GM13977 (cell line): ENCODE measurements at regions not wholly inside any gene's neighbourhood (a gene's known extent, or its start where the extent isn't known, plus 50 kb on each side); places are given as distances from the start of the nearest gene placed in this dataset.

Experiments
- DNase-seq: peaks from one replicate; pipeline ENCODE4 v3.0.0; 2012; ENCODE audit warnings: low spot score
- CTCF ChIP-seq: IDR thresholded peaks from 2 replicates; pipeline ENCODE4 v1.5.1; 2012; ENCODE audit warnings: mild to moderate bottlenecking, control low read depth; ENCODE audit not compliant: insufficient read depth; ENCODE audit errors: extremely low read depth, missing control alignments
- in situ Hi-C: fragments of 300-500 bp; cut with MboI; formaldehyde crosslinking; loops from one replicate; pipeline ENCODE4 v1.12.0; 2022; ENCODE audit warnings: low sequenced_read_pairs, low pct_unique_long_range_greater_than_20kb, mixed read lengths, inconsistent platforms; ENCODE audit not compliant: unreplicated experiment

DNA sequence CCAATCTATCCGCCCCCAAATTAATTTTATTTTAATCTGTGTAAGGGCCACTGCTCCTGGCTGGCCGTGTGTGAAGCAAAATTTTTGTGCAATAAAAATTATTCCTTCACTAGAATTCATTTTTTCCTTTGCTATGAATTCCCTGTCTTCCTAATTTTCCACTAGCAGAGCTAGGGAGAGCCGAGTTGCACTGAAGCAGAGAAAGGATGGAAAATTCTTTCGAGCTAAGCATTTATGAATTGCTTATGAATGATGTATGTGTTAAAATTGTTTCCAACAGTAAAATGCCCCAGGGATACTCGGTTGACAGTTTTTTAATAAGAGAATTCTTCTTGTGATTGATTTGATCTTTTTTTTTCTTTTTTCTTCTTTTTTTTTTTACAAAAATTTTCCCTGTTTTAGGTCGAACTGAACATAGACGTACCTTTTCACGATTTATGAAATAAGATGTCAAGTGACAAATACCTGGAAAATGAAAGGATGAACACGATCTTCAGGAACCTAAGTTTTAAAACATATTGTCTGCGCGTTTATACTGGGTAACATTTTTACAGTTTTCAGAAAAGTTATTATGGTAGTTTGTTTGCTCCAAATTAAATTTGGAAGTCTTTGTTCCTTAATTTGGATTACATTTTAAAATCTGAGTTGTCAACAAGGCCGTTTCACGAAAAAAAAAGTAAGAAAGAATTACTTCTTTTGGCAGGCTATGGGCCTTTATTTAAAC is 288.8 kb upstream of the NFE2L3 start:
- TF ChIP-seq CTCF: no peak
- no peak for DNase-seq
- in situ Hi-C loops: no loop called here

- no peak for DNase-seq
- TF ChIP-seq CTCF: no peak
- in situ Hi-C loops: no loop called here
Measured at GRCh38 chr7:25863729-25864110, 288.3 kb upstream of the NFE2L3 start.

DNA sequence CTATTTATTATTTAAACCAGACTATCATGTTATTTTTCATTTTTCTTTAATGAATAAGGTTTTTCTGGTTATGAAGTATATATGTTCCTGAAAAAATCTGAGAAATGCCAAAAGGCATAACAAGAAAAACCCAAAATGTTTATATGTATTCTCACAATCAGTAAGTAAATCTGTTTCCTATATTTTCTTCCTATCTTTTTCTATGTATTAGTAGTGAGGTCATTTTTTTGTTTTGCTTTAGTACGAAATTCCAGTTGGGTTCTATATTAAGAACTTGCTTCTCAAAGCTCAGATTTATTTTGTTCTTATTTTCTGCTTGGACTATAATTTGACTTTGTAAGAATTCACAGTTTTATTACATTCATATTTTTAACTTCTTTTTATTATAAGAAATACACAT is 287.5 kb upstream of the NFE2L3 start:
- no peak for DNase-seq
- no peak for TF ChIP-seq CTCF
- in situ Hi-C loops: no loop called here

- in situ Hi-C loops: no loop called here
- no peak for TF ChIP-seq CTCF
- no peak for DNase-seq
Measured at GRCh38 chr7:25864943-25865751, 286.9 kb upstream of the NFE2L3 start.

DNA sequence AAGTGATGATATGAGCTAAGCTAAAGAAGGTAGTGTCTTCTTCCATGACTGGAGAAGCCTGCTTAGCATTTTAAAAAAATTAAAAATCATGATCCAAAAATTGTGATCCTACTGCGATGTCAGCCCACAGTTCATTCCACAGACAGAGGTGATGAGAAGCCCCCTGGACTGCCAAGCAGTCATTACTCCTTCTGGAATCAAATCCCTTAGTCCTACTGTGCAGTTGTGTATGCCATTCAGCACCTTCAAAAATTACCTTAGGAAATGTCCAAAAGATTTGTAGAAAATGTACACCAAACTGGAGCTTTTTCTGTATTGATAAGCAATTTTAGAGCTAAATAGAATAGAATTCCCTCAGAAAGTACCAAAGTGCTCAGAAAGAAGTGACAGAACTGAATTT is 283.5 kb upstream of the NFE2L3 start:
- DNase-seq: no peak
- in situ Hi-C loops: no loop called here
- no peak for TF ChIP-seq CTCF

- in situ Hi-C loops: no loop called here
- no peak for DNase-seq
- no peak for TF ChIP-seq CTCF
Measured at GRCh38 chr7:25870574-25870973, 281.4 kb upstream of the NFE2L3 start.
